ENCODE measurements at regions not wholly inside any gene's neighbourhood (a gene's known extent, or its start where the extent isn't known, plus 50 kb on each side); places are given as distances from the start of the nearest gene placed in this dataset.

DNA sequence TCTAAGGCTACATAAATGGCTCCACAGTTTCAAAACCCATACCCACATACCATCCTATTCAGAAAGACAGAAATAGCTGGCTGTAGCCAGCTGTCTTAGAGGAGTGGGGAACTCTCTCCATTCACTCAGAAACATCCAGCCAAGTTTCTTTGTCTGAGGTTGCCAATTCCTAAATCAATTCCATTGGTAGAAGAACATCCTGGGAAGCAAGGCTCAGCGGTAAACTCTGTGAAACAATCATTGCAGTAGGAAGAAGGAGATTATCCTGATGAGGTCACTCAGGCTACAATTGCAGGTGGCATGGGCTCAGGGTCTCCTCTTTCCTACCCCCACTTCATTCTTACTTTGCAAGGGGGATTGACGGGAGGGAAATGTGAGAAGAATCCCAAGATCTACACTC, 154.0 kb downstream of the ETV1 start:
- TF ChIP-seq, protein P1, sequence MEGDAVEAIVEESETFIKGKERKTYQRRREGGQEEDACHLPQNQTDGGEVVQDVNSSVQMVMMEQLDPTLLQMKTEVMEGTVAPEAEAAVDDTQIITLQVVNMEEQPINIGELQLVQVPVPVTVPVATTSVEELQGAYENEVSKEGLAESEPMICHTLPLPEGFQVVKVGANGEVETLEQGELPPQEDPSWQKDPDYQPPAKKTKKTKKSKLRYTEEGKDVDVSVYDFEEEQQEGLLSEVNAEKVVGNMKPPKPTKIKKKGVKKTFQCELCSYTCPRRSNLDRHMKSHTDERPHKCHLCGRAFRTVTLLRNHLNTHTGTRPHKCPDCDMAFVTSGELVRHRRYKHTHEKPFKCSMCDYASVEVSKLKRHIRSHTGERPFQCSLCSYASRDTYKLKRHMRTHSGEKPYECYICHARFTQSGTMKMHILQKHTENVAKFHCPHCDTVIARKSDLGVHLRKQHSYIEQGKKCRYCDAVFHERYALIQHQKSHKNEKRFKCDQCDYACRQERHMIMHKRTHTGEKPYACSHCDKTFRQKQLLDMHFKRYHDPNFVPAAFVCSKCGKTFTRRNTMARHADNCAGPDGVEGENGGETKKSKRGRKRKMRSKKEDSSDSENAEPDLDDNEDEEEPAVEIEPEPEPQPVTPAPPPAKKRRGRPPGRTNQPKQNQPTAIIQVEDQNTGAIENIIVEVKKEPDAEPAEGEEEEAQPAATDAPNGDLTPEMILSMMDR (IDR thresholded peaks at IDR 0.05; ENCODE audit: unreplicated experiment), result no peak
- Mint-ChIP-seq H3K4me1 (ENCODE audit: low read depth, unreplicated experiment) (peaks cover 13% of the 10 kb centered on the region), H3K4me3 (ENCODE audit: low read depth, unreplicated experiment) (no peak overlapping the region), H3K36me3 (ENCODE audit: insufficient read depth, unreplicated experiment) (no peaks in the 10 kb centered on the region), H3K27ac (ENCODE audit: unreplicated experiment) (no peak overlapping the region), H3K27me3 (ENCODE audit: unreplicated experiment) (no peaks in the 10 kb centered on the region), H3K9me3 (ENCODE audit: low read depth, unreplicated experiment) (no peaks in the 10 kb centered on the region)
- intact Hi-C loops (cut with micrococcal nuclease; ENCODE audit: unreplicated experiment), result no loop called here
- no TSS peak for BruUV-seq (replicated peaks)
- CTCF ChIA-PET, result interaction anchor here (1.2 kb wide), 1 partner anchor 15 kb away, joined by 3 read pairs; no protein-coding TSS in a partner anchor
- no peak for DNase-seq

DNA sequence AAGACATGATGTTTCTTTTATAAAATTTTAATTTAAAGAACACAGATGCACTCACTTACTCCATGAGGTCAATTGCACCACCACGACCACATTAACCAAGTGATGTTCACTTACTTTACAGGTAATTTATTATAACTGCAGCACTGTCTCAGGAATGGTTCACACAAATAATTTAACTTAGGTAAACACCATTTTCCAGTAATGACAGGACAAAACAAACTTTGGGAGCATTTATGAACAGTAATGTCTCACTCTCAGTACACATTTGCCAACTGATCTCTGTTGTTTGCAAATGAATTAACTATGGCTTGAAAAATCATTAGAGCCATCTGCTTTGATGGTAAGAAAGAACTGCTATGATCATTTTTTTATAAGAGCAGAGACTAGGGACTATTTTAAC, 150.4 kb downstream of the ETV1 start:
- Mint-ChIP-seq H3K27ac (ENCODE audit: unreplicated experiment) (no peak overlapping the region), H3K4me3 (ENCODE audit: low read depth, unreplicated experiment) (no peak overlapping the region), H3K27me3 (ENCODE audit: unreplicated experiment) (no peaks in the 10 kb centered on the region), H3K9me3 (ENCODE audit: low read depth, unreplicated experiment) (no peaks in the 10 kb centered on the region), H3K36me3 (ENCODE audit: insufficient read depth, unreplicated experiment) (no peaks in the 10 kb centered on the region), H3K4me1 (ENCODE audit: low read depth, unreplicated experiment) (peaks cover 11% of the 10 kb centered on the region)
- no TSS peak for BruUV-seq (replicated peaks)
- CTCF ChIA-PET, result no interaction called here
- no peak for DNase-seq
- intact Hi-C loops (cut with micrococcal nuclease; ENCODE audit: unreplicated experiment), result no loop called here
- TF ChIP-seq, protein P1 (IDR thresholded peaks at IDR 0.05; ENCODE audit: unreplicated experiment), result no peak
